OCI-LY1 (cell line): ENCODE measurements at regions not wholly inside any gene's neighbourhood (a gene's known extent, or its start where the extent isn't known, plus 50 kb on each side); places are given as distances from the start of the nearest gene placed in this dataset.

Experiments used
- EZH2 ChIP-seq: fragments of 200-600 bp; sonication (generic), shearing (Covaris generic); IDR thresholded peaks from 2 replicates; pipeline ENCODE4 v1.8.0; 2017; ENCODE audit warnings: borderline replicate concordance, mixed run types, mild to moderate bottlenecking, antibody characterized with exemption, low read length, moderate library complexity, mixed read lengths
- TF ChIP-seq, protein P1 (sequence below): fragments of 200-600 bp; sonication (generic), shearing (Covaris generic); IDR thresholded peaks from 2 replicates; pipeline ENCODE4 v1.5.1; 2017; ENCODE audit warnings: mild to moderate bottlenecking, antibody characterized with exemption, low read length, moderate library complexity, mixed read lengths

DNA sequence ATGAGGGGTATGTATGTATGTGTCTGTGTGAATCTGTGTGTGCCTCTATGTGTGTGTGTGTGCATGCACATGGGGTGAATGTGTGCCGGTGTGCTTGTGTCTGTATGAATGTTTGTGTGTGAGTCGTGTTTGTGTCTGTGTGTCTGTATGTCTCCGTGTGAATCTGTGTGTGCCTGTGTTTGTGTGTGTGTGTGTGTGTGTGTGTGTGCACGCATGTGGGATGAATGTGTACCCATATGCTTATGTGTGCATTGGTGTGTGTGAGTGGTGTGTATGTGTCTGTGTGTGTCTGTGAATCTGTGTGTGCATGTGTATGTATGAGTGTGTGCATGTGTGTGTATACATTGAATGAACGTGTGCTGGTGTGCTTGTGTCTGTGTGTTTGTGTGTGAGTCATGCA is 88.9 kb downstream of the MATN1 start:
- TF ChIP-seq, protein P1, sequence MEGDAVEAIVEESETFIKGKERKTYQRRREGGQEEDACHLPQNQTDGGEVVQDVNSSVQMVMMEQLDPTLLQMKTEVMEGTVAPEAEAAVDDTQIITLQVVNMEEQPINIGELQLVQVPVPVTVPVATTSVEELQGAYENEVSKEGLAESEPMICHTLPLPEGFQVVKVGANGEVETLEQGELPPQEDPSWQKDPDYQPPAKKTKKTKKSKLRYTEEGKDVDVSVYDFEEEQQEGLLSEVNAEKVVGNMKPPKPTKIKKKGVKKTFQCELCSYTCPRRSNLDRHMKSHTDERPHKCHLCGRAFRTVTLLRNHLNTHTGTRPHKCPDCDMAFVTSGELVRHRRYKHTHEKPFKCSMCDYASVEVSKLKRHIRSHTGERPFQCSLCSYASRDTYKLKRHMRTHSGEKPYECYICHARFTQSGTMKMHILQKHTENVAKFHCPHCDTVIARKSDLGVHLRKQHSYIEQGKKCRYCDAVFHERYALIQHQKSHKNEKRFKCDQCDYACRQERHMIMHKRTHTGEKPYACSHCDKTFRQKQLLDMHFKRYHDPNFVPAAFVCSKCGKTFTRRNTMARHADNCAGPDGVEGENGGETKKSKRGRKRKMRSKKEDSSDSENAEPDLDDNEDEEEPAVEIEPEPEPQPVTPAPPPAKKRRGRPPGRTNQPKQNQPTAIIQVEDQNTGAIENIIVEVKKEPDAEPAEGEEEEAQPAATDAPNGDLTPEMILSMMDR: no peak
- TF ChIP-seq EZH2: no peak
